ENCODE measurements at regions not wholly inside any gene's neighbourhood (a gene's known extent, or its start where the extent isn't known, plus 50 kb on each side); places are given as distances from the start of the nearest gene placed in this dataset.

GRCh38 chr15:61685971-61686370 is 374.3 kb downstream of the VPS13C start:
- TF ChIP-seq POLR2AphosphoS5 (IDR thresholded peaks at IDR 0.05; ENCODE audit: insufficient read depth, low read depth, low read length) (no peak), EZH2 (IDR thresholded peaks at IDR 0.05; ENCODE audit: borderline replicate concordance, low read depth, low read length, severe bottlenecking) (no peak), MAX (IDR thresholded peaks at IDR 0.05; ENCODE audit: insufficient read depth, insufficient read length) (no peak), MYC (IDR thresholded peaks at IDR 0.05; ENCODE audit: low read depth, low read length) (no peak), POLR2A (IDR thresholded peaks at IDR 0.05; ENCODE audit: low read depth, low read length) (no peak), FOS (IDR thresholded peaks at IDR 0.05; ENCODE audit: borderline replicate concordance, insufficient read depth, low read length) (no peak)
- H3K9me1 ChIP-seq (replicated peaks; ENCODE audit: control insufficient read depth, extremely low read depth, insufficient read depth, low read length), result no peaks in the 10 kb centered on the region
- no peak overlapping the region for H3K4me2 ChIP-seq (ENCODE audit: insufficient read depth, low read length)
- CTCF ChIA-PET, result no interaction called here
- H3K27me3 ChIP-seq (ENCODE audit: control insufficient read depth in 2 of 2, insufficient read depth in 2 of 2, low read length in 2 of 2), result no peaks in the 10 kb centered on the region
- no peaks in the 10 kb centered on the region for H3K36me3 ChIP-seq (ENCODE audit: control insufficient read depth in 2 of 2, extremely low read depth in 1 of 2, insufficient read depth in 2 of 2, low read length in 2 of 2)
- no peaks in the 10 kb centered on the region for H4K20me1 ChIP-seq (replicated peaks; ENCODE audit: control insufficient read depth, extremely low read depth, insufficient read depth, low read length)
- no peak for DNase-seq (ENCODE audit: low read depth, low spot score)
- H3K9ac ChIP-seq (replicated peaks; ENCODE audit: extremely low read depth, insufficient read depth, low read length), result no peak overlapping the region
- dilution Hi-C loops (cut with MboI; ENCODE audit: extremely low pct_ligation_motif_present, low sequenced_read_pairs) (no loop called here), intact Hi-C loops (cut with micrococcal nuclease) (no loop called here)
- no peaks in the 10 kb centered on the region for H3K79me2 ChIP-seq (ENCODE audit: control insufficient read depth, insufficient read depth, low read length)
- no peaks in the 10 kb centered on the region for H3K4me1 ChIP-seq (ENCODE audit: control insufficient read depth, extremely low read depth, insufficient read depth, low read length)
- FAIRE-seq, result no peak
- H3K27ac ChIP-seq (ENCODE audit: insufficient read depth, low read depth, low read length), result no peak overlapping the region
- BruUV-seq (replicated peaks), result no TSS peak
- POLR2A ChIA-PET, result no interaction called here
- H3K4me3 ChIP-seq (replicated peaks in 1 of 3; ENCODE audit: insufficient read depth in 1 of 3, low read depth in 1 of 3, low read length in 3 of 3), result no peak overlapping the region
- H3K9me3 ChIP-seq (replicated peaks; ENCODE audit: control insufficient read depth, insufficient read depth, low read length), result no peaks in the 10 kb centered on the region
- no peak overlapping the region for H2AFZ ChIP-seq (ENCODE audit: low read depth, low read length)

GRCh38 chr15:61685534-61685933 is 374.7 kb downstream of the VPS13C start:
- no peak overlapping the region for H3K4me2 ChIP-seq (ENCODE audit: insufficient read depth, low read length)
- H3K9me1 ChIP-seq (replicated peaks; ENCODE audit: control insufficient read depth, extremely low read depth, insufficient read depth, low read length), result no peaks in the 10 kb centered on the region
- TF ChIP-seq JUN (IDR thresholded peaks at IDR 0.05; ENCODE audit: borderline replicate concordance, insufficient read depth, insufficient read length, low read depth) (no peak), FOS (IDR thresholded peaks at IDR 0.05; ENCODE audit: borderline replicate concordance, insufficient read depth, low read length) (no peak), MYC (IDR thresholded peaks at IDR 0.05; ENCODE audit: low read depth, low read length) (no peak), CTCF (IDR thresholded peaks at IDR 0.05; ENCODE audit: extremely low read depth in 1 of 2, insufficient read depth in 1 of 2, low read depth in 1 of 2, low read length in 2 of 2) (no peak), POLR2AphosphoS5 (IDR thresholded peaks at IDR 0.05; ENCODE audit: insufficient read depth, low read depth, low read length) (no peak), MAX (IDR thresholded peaks at IDR 0.05; ENCODE audit: insufficient read depth, insufficient read length) (no peak), GATA2 (IDR thresholded peaks at IDR 0.05; ENCODE audit: insufficient read depth, insufficient read length, low read depth, low read length) (no peak), POLR2A (IDR thresholded peaks at IDR 0.05; ENCODE audit: low read depth, low read length) (no peak), EZH2 (IDR thresholded peaks at IDR 0.05; ENCODE audit: borderline replicate concordance, low read depth, low read length, severe bottlenecking) (no peak)
- ChIA-PET POLR2A (no interaction called here), CTCF (no interaction called here)
- DNase-seq (ENCODE audit: low read depth, low spot score) (no peak), FAIRE-seq (no peak)
- H3K4me3 ChIP-seq (replicated peaks in 1 of 3; ENCODE audit: insufficient read depth in 1 of 3, low read depth in 1 of 3, low read length in 3 of 3), result no peak overlapping the region
- no peaks in the 10 kb centered on the region for H3K27me3 ChIP-seq (ENCODE audit: control insufficient read depth in 2 of 2, insufficient read depth in 2 of 2, low read length in 2 of 2)
- no peaks in the 10 kb centered on the region for H3K79me2 ChIP-seq (ENCODE audit: control insufficient read depth, insufficient read depth, low read length)
- no peaks in the 10 kb centered on the region for H4K20me1 ChIP-seq (replicated peaks; ENCODE audit: control insufficient read depth, extremely low read depth, insufficient read depth, low read length)
- no peaks in the 10 kb centered on the region for H3K9me3 ChIP-seq (replicated peaks; ENCODE audit: control insufficient read depth, insufficient read depth, low read length)
- no peak overlapping the region for H2AFZ ChIP-seq (ENCODE audit: low read depth, low read length)
- intact Hi-C loops (cut with micrococcal nuclease) (no loop called here), dilution Hi-C loops (cut with MboI; ENCODE audit: extremely low pct_ligation_motif_present, low sequenced_read_pairs) (no loop called here)
- no TSS peak for BruUV-seq (replicated peaks)
- no peak overlapping the region for H3K9ac ChIP-seq (replicated peaks; ENCODE audit: extremely low read depth, insufficient read depth, low read length)
- no peaks in the 10 kb centered on the region for H3K36me3 ChIP-seq (ENCODE audit: control insufficient read depth in 2 of 2, extremely low read depth in 1 of 2, insufficient read depth in 2 of 2, low read length in 2 of 2)
- H3K4me1 ChIP-seq (ENCODE audit: control insufficient read depth, extremely low read depth, insufficient read depth, low read length), result no peaks in the 10 kb centered on the region
- no peak overlapping the region for H3K27ac ChIP-seq (ENCODE audit: insufficient read depth, low read depth, low read length)
